ENCODE measurements at regions not wholly inside any gene's neighbourhood (a gene's known extent, or its start where the extent isn't known, plus 50 kb on each side); places are given as distances from the start of the nearest gene placed in this dataset.

DNA sequence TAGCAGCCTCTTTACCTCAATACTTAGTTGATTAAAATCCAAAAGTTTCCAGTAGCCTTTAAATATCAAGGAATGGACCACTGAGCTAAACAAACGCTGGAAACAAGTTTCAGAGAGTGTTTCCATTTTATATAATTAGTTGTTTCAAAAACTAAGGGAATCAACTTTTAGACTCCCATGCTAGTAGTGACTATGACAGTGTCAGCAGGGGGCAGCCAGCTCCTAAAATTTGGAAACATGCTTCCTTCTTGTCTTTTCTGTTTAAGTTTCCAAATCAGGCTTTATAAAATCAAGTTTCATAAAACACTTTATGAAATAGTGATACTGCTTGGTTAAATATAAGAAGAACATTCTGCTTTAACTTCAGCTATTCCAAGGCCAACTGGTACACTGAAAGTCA, 138.2 kb upstream of the TMEM229A start:
- TF ChIP-seq, protein P1, sequence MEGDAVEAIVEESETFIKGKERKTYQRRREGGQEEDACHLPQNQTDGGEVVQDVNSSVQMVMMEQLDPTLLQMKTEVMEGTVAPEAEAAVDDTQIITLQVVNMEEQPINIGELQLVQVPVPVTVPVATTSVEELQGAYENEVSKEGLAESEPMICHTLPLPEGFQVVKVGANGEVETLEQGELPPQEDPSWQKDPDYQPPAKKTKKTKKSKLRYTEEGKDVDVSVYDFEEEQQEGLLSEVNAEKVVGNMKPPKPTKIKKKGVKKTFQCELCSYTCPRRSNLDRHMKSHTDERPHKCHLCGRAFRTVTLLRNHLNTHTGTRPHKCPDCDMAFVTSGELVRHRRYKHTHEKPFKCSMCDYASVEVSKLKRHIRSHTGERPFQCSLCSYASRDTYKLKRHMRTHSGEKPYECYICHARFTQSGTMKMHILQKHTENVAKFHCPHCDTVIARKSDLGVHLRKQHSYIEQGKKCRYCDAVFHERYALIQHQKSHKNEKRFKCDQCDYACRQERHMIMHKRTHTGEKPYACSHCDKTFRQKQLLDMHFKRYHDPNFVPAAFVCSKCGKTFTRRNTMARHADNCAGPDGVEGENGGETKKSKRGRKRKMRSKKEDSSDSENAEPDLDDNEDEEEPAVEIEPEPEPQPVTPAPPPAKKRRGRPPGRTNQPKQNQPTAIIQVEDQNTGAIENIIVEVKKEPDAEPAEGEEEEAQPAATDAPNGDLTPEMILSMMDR (IDR thresholded peaks at IDR 0.05) = peak; percentile 62
- no peak for TF ChIP-seq EP300 (IDR thresholded peaks at IDR 0.05; ENCODE audit: borderline replicate concordance in 1 of 2, low read depth in 1 of 2, low read length in 1 of 2)
- TF ChIP-seq POLR2AphosphoS5 (IDR thresholded peaks at IDR 0.05; ENCODE audit: low read depth, low read length) = no peak
- TF ChIP-seq ELF1 (IDR thresholded peaks at IDR 0.05) = no peak
- TF ChIP-seq, protein P2, sequence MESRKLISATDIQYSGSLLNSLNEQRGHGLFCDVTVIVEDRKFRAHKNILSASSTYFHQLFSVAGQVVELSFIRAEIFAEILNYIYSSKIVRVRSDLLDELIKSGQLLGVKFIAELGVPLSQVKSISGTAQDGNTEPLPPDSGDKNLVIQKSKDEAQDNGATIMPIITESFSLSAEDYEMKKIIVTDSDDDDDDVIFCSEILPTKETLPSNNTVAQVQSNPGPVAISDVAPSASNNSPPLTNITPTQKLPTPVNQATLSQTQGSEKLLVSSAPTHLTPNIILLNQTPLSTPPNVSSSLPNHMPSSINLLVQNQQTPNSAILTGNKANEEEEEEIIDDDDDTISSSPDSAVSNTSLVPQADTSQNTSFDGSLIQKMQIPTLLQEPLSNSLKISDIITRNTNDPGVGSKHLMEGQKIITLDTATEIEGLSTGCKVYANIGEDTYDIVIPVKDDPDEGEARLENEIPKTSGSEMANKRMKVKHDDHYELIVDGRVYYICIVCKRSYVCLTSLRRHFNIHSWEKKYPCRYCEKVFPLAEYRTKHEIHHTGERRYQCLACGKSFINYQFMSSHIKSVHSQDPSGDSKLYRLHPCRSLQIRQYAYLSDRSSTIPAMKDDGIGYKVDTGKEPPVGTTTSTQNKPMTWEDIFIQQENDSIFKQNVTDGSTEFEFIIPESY (IDR thresholded peaks at IDR 0.05; ENCODE audit: borderline replicate concordance, low read depth) = no peak

All from SK-N-SH (cell line).